Vagina (tissue), 2 donors: ENCODE measurements at regions not wholly inside any gene's neighbourhood (a gene's known extent, or its start where the extent isn't known, plus 50 kb on each side); places are given as distances from the start of the nearest gene placed in this dataset.

Experiments
- DNase-seq, 2 donors: peaks; one replicate each; pipeline ENCODE4 v3.0.0-alpha.2; 2017; ENCODE audit errors: extremely low spot score in 2 of 2
- H3K27ac ChIP-seq: fragments of 200-600 bp; sonication (generic); one replicate; pipeline ENCODE4 v1.5.1; 2019
- H3K27me3 ChIP-seq: fragments of 200-600 bp; sonication (generic); one replicate; pipeline ENCODE4 v1.5.1; 2019
- H3K36me3 ChIP-seq, 2 donors: fragments of 200-600 bp; sonication (generic); one replicate each; pipeline ENCODE4 v1.5.1; 2017 to 2019
- H3K4me1 ChIP-seq: fragments of 200-600 bp; sonication (generic); one replicate; pipeline ENCODE4 v1.5.1; 2019
- H3K4me3 ChIP-seq, 2 donors: fragments of 200-600 bp; sonication (generic); 1 replicate in 1 of 2; 2 replicates in 1 of 2; pipeline ENCODE4 v1.5.1; 2016 to 2019
- H3K9me3 ChIP-seq: fragments of 200-600 bp; sonication (generic); one replicate; pipeline ENCODE4 v1.5.1; 2019
- POLR2A ChIP-seq, 2 donors: fragments of 450-650 bp; IDR thresholded peaks; one replicate each; pipeline ENCODE4 v1.6.1; 2017; ENCODE audit warnings: antibody characterized with exemption in 2 of 2, mild to moderate bottlenecking in 2 of 2, moderate library complexity in 2 of 2
- POLR2AphosphoS5 ChIP-seq, 2 donors: sonication (generic); formaldehyde crosslinking; IDR thresholded peaks; one replicate each; pipeline ENCODE4 v1.9.0; 2017; ENCODE audit warnings: antibody characterized with exemption in 2 of 2, mild to moderate bottlenecking in 2 of 2, low read depth in 1 of 2; ENCODE audit not compliant: insufficient read depth in 1 of 2
- intact Hi-C: fragments of 100-400 bp; cut with DNase I; formaldehyde crosslinking; loops from one replicate; pipeline ENCODE4 v1.15.1; 2023
- TF ChIP-seq, protein P1 (sequence below), 3 experiments: fragments of 450-650 bp in 2 of 3; fragments of 200-600 bp in 1 of 3; sonication (generic) in 1 of 3; IDR thresholded peaks; one replicate each; pipeline ENCODE4 v1.5.1; 2017 to 2019; ENCODE audit warnings: antibody characterized with exemption in 3 of 3, mild to moderate bottlenecking in 2 of 3, moderate library complexity in 2 of 3

DNA sequence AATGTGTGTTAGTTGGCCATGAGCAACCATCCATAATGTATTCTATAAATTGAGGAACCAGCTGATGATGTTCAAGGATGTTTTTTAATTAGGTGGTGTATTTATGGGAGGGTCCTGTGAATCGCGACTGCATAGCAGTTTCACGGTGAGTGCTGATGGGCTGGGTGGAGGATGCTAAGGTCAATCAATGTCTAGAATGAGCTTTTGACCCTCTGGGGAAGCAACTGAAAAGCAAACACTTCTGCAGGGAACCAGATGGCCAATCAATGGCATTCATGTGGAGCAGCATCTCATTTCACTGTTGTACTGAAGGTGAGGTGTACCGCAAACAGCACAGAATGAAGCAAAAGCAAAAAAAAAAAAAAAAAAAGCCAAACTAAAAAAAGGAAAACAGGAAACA lies 676.1 kb upstream of the TMEM132C start:
- no peak for TF ChIP-seq POLR2AphosphoS5 (IDR thresholded peaks at IDR 0.05; ENCODE audit: insufficient read depth in 1 of 2, low read depth in 1 of 2)
- no peak for TF ChIP-seq POLR2A (IDR thresholded peaks at IDR 0.05)
- TF ChIP-seq, protein P1, sequence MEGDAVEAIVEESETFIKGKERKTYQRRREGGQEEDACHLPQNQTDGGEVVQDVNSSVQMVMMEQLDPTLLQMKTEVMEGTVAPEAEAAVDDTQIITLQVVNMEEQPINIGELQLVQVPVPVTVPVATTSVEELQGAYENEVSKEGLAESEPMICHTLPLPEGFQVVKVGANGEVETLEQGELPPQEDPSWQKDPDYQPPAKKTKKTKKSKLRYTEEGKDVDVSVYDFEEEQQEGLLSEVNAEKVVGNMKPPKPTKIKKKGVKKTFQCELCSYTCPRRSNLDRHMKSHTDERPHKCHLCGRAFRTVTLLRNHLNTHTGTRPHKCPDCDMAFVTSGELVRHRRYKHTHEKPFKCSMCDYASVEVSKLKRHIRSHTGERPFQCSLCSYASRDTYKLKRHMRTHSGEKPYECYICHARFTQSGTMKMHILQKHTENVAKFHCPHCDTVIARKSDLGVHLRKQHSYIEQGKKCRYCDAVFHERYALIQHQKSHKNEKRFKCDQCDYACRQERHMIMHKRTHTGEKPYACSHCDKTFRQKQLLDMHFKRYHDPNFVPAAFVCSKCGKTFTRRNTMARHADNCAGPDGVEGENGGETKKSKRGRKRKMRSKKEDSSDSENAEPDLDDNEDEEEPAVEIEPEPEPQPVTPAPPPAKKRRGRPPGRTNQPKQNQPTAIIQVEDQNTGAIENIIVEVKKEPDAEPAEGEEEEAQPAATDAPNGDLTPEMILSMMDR (IDR thresholded peaks at IDR 0.05), result no peak
- no peaks in the 10 kb centered on the region for H3K4me1 ChIP-seq
- H3K27me3 ChIP-seq, result no peaks in the 10 kb centered on the region
- H3K9me3 ChIP-seq, result no peaks in the 10 kb centered on the region
- DNase-seq, result peak in 1 of 2 donors; percentile 54
- intact Hi-C loops, result no loop called here
- H3K27ac ChIP-seq, result no peak overlapping the region
- H3K36me3 ChIP-seq, result no peaks in the 10 kb centered on the region
- H3K4me3 ChIP-seq, result no peak overlapping the region

DNA sequence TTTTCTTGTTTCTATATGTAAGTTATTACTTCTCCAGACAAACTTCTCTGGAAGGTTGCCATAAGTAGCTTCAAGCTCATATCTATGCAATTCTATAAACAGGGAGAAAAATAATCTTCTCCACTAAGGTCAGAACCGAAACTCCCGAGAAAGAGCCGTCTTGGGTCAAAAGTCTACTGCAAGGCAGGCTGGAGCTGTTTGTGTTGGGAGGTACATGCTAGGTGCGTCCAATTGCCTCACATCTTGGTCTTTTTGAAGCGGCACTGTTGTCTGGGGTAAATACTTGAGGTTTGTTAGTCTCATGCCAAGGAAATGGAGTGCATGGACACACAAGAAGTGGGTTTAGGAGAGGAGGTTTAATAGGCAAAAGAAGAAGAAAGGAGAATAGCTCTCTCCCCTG lies 674.7 kb upstream of the TMEM132C start:
- TF ChIP-seq, protein P1 (IDR thresholded peaks at IDR 0.05), result no peak
- TF ChIP-seq POLR2A (IDR thresholded peaks at IDR 0.05) (no peak), POLR2AphosphoS5 (IDR thresholded peaks at IDR 0.05; ENCODE audit: insufficient read depth in 1 of 2, low read depth in 1 of 2) (no peak)
- H3K27ac ChIP-seq, result no peak overlapping the region
- no peaks in the 10 kb centered on the region for H3K27me3 ChIP-seq
- H3K36me3 ChIP-seq, result no peaks in the 10 kb centered on the region
- no peak overlapping the region for H3K4me3 ChIP-seq
- peak in 1 of 2 donors; percentile 72 for DNase-seq
- H3K4me1 ChIP-seq, result no peaks in the 10 kb centered on the region
- intact Hi-C loops, result no loop called here
- no peaks in the 10 kb centered on the region for H3K9me3 ChIP-seq

DNA sequence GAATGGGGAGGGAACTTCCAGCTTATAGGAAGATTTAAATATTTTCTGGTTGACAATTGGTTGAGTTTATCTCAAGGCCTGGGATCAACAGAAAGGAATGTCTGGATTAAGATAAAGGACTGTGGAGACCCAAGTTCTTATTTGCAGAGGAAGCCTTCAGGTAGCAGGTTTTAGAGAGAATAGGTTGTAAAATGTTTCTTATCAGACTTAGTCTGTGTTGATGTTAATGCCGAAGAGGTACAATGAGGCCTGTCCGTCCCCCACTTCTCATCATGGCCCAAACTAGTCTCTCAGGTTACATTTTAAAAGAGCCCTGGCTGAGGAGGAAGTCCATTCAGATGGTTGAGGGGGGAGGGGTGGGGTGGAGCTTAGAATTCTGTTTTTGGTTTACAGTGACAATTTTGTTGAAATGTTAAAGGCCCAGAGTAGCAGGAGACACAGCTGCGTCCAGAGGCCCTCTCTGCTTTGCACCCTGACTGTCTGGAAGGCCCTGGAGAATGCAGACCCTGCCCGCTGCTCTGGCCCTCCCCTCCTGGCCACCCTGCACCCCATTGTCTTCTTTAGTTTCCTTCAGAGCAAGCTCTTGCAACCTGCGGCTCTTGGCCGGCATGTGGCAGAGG lies 672.5 kb upstream of the TMEM132C start:
- Histone ChIP-seq H3K36me3 (no peaks in the 10 kb centered on the region), H3K4me3 (no peak overlapping the region), H3K27ac (no peak overlapping the region), H3K27me3 (no peaks in the 10 kb centered on the region), H3K9me3 (no peaks in the 10 kb centered on the region), H3K4me1 (no peaks in the 10 kb centered on the region)
- TF ChIP-seq POLR2A (IDR thresholded peaks at IDR 0.05) (no peak), POLR2AphosphoS5 (IDR thresholded peaks at IDR 0.05; ENCODE audit: insufficient read depth in 1 of 2, low read depth in 1 of 2) (no peak)
- TF ChIP-seq, protein P1 (IDR thresholded peaks at IDR 0.05), result no peak
- intact Hi-C loops, result no loop called here
- no peak for DNase-seq

DNA sequence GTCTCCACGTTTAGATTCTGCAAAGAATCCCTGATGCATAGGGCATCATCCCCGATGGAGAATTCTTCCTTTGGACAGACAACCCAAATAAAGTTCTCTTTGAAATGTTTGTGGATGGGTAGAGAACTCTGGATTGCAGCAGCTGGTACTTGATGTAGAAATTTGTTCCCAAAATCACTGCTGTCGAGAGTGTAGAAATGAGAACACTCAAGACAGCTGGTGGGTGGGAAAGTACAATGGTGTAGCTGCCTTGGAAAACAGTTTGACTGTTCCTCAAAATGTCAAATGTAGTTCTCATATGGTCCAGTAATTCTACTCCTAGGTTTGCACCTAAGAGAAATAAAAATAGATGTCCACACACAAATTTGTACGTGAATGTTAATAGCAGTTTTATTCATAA lies 671.5 kb upstream of the TMEM132C start:
- DNase-seq, result no peak
- Histone ChIP-seq H3K27me3 (no peaks in the 10 kb centered on the region), H3K27ac (no peak overlapping the region), H3K4me1 (no peaks in the 10 kb centered on the region), H3K4me3 (no peak overlapping the region), H3K36me3 (no peaks in the 10 kb centered on the region), H3K9me3 (no peaks in the 10 kb centered on the region)
- no peak for TF ChIP-seq POLR2A (IDR thresholded peaks at IDR 0.05)
- TF ChIP-seq, protein P1 (IDR thresholded peaks at IDR 0.05), result no peak
- no peak for TF ChIP-seq POLR2AphosphoS5 (IDR thresholded peaks at IDR 0.05; ENCODE audit: insufficient read depth in 1 of 2, low read depth in 1 of 2)
- intact Hi-C loops, result no loop called here

DNA sequence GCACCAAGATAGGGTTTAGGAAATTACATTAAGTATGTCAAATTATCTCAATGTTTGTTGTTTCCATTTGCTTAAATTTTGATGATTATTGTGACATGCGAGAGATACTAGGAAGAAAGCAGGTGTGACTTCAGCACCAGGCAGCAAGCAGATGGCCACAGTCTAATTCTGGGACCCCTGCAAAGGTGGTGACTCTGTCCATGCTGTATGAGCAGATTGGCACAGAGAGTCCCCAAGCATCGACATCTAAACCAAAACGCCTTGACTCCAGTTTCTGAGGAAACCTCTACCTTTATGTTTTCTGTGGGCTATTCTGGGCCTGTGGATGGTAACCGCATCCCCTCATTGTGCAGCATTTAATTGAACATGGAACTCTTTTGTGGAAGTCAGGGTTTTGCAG lies 670.1 kb upstream of the TMEM132C start:
- Histone ChIP-seq H3K4me3 (no peak overlapping the region), H3K4me1 (no peaks in the 10 kb centered on the region), H3K27me3 (no peaks in the 10 kb centered on the region), H3K9me3 (no peaks in the 10 kb centered on the region), H3K36me3 (no peaks in the 10 kb centered on the region), H3K27ac (no peak overlapping the region)
- no peak for TF ChIP-seq POLR2A (IDR thresholded peaks at IDR 0.05)
- TF ChIP-seq, protein P1 (IDR thresholded peaks at IDR 0.05), result no peak
- TF ChIP-seq POLR2AphosphoS5 (IDR thresholded peaks at IDR 0.05; ENCODE audit: insufficient read depth in 1 of 2, low read depth in 1 of 2), result no peak
- intact Hi-C loops, result no loop called here
- no peak for DNase-seq
